Left lung (tissue), 4 donors: ENCODE measurements at regions not wholly inside any gene's neighbourhood (a gene's known extent, or its start where the extent isn't known, plus 50 kb on each side); places are given as distances from the start of the nearest gene placed in this dataset.

ENCODE experiments used
- ATAC-seq: fragments of 200-7000 bp; cut with Tn5 transposase; one replicate; pipeline ENCODE4 v1.9.1; 2020; ENCODE audit warnings: moderate library complexity
- DNase-seq, 4 donors: peaks; one replicate each; pipeline ENCODE4 v3.0.0-alpha.2; 2013 to 2020
- H3K27ac ChIP-seq, 2 donors: fragments of 200-600 bp; sonication (generic) in 1 of 2; one replicate each; pipeline versions ENCODE4 v1.5.0 to v1.8.0; 2020 to 2021
- H3K27me3 ChIP-seq, 2 donors: fragments of 200-600 bp; sonication (generic) in 1 of 2; one replicate each; pipeline versions ENCODE4 v1.5.0 to v1.8.0; 2020 to 2021
- H3K36me3 ChIP-seq, 2 donors: fragments of 200-600 bp; sonication (generic) in 1 of 2; one replicate each; pipeline versions ENCODE4 v1.5.0 to v1.8.0; 2020 to 2021
- H3K4me1 ChIP-seq, 2 donors: fragments of 200-600 bp; one replicate each; pipeline ENCODE4 v1.8.0; 2021
- H3K4me3 ChIP-seq, 2 donors: fragments of 200-600 bp; sonication (generic) in 1 of 2; one replicate each; pipeline versions ENCODE4 v1.5.0 to v1.8.0; 2020 to 2021; ENCODE audit warnings: mild to moderate bottlenecking in 1 of 2
- H3K9me3 ChIP-seq, 2 donors: fragments of 200-600 bp; sonication (generic) in 1 of 2; one replicate each; pipeline versions ENCODE4 v1.5.0 to v1.8.0; 2020 to 2021
- intact Hi-C, 2 donors: fragments of 100-400 bp; cut with DNase I; formaldehyde crosslinking; loops; one replicate each; pipeline versions ENCODE4 v1.11.2 to v1.14.2; 2022
- TF ChIP-seq, protein P1 (sequence below), 2 donors: fragments of 200-600 bp; sonication (generic) in 1 of 2; IDR thresholded peaks; one replicate each; pipeline versions ENCODE4 v1.5.0 to v1.8.0; 2021; ENCODE audit warnings: antibody characterized with exemption in 2 of 2
- donor health status: DM: no; HTN: yes; CAD: no.
- donor health status: DM: no; HTN: no; CAD: no.

DNA sequence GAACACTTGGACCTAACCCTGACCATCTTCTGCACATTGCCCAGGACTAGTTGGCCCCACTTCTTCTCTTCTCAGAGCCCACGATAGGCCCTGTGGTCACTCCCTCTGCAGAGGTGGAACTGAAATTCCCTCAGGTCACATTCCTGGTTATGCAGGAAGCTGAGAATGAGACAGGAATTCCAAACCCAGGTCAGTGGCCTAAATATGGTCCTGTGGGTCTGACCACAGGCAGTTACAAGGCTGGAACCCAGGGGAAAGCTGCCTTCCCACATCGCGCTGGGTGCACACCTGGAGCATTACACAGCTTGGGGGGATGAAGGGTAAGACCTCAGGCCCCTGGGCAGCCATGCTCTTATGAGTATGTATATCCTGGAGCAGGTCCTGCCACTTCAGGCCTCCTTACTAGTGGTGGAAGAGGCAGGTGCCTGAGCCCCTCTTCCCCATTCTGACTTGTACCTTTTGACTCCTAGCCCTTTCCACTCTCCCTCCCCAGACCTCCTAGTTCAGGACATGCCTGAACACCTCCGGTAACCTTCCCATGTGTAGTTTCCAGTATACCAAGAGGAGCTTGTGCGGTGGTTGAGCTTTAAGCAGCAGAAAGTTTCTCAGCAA is 173.5 kb downstream of the ASMT start:
- H3K27me3 ChIP-seq = no peaks in the 10 kb centered on the region
- TF ChIP-seq, protein P1, sequence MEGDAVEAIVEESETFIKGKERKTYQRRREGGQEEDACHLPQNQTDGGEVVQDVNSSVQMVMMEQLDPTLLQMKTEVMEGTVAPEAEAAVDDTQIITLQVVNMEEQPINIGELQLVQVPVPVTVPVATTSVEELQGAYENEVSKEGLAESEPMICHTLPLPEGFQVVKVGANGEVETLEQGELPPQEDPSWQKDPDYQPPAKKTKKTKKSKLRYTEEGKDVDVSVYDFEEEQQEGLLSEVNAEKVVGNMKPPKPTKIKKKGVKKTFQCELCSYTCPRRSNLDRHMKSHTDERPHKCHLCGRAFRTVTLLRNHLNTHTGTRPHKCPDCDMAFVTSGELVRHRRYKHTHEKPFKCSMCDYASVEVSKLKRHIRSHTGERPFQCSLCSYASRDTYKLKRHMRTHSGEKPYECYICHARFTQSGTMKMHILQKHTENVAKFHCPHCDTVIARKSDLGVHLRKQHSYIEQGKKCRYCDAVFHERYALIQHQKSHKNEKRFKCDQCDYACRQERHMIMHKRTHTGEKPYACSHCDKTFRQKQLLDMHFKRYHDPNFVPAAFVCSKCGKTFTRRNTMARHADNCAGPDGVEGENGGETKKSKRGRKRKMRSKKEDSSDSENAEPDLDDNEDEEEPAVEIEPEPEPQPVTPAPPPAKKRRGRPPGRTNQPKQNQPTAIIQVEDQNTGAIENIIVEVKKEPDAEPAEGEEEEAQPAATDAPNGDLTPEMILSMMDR (IDR thresholded peaks at IDR 0.05) = no peak
- H3K4me3 ChIP-seq = no peak overlapping the region
- ATAC-seq = no peak
- intact Hi-C loops = no loop called here
- no peak for DNase-seq
- H3K9me3 ChIP-seq = peaks cover 0 to 26% of the 10 kb centered on the region in 2 donors
- no peaks in the 10 kb centered on the region for H3K4me1 ChIP-seq
- no peaks in the 10 kb centered on the region for H3K36me3 ChIP-seq
- no peak overlapping the region for H3K27ac ChIP-seq

DNA sequence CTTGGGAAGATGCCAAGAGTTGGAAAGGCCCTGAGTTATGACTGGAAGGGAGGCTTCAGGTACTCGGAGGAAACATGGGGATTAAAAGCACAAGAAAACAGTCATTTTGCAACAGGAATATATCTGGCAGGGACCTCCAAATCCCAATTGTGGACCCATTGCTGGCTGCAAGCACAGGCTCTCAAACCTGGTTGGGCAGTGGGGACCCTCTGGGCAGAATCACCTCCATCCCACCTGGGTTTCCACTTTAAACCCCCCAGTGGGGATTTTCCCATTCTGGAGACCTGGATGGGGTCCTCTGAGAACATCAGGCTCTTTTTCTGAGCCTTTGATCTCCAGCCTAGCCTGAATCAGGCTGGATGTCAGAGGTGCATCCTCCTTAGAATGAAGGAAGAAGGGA is 177.8 kb downstream of the ASMT start:
- DNase-seq (no peak), ATAC-seq (no peak)
- Histone ChIP-seq H3K36me3 (no peaks in the 10 kb centered on the region), H3K27me3 (no peaks in the 10 kb centered on the region), H3K27ac (no peak overlapping the region), H3K4me1 (no peaks in the 10 kb centered on the region), H3K4me3 (no peak overlapping the region), H3K9me3 (no peaks in the 10 kb centered on the region)
- TF ChIP-seq, protein P1 (IDR thresholded peaks at IDR 0.05) = no peak
- intact Hi-C loops = no loop called here

DNA sequence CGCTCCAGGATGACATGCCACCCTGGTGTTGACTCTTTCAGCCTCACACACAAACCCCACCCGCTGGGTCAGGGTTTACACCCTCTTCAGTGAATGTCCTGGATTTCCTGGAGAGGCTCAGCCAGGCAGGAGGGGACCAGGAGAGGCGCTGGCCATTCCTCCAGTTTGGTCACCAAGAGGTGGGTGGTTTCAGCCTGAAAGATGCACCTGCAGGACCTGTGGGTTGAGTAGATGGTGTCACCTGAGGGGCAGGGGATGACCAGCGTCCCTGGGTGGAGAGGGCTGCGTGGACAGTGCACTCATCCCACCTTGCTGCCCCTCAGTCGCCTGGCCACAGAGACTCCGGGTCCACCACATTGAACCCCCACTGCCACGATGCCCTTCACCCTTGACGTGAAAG is 179.7 kb downstream of the ASMT start:
- no peaks in the 10 kb centered on the region for H3K27me3 ChIP-seq
- H3K27ac ChIP-seq = no peak overlapping the region
- ATAC-seq (no peak), DNase-seq (no peak)
- intact Hi-C loops = no loop called here
- TF ChIP-seq, protein P1 (IDR thresholded peaks at IDR 0.05) = no peak
- no peaks in the 10 kb centered on the region for H3K9me3 ChIP-seq
- H3K4me3 ChIP-seq = no peak overlapping the region
- H3K4me1 ChIP-seq = no peaks in the 10 kb centered on the region
- H3K36me3 ChIP-seq = no peaks in the 10 kb centered on the region

DNA sequence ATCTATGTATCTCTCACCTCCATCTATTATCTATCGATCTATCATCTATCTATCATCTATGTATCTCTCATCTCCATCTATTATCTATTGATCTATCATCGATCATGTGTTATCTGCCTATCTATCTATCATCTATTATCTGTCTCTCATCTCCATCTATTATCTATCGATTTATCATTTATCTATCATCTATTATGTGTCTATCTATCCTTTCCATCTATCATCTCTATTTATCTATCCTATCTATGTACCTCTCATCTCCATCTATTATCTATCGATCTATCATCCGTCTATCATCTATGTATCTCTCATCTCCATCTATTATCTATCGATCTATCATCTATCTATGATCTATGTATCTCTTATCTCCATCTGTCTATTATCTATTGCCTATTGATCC is 188.1 kb downstream of the ASMT start:
- ATAC-seq = no peak
- no peak for DNase-seq
- Histone ChIP-seq H3K36me3 (no peaks in the 10 kb centered on the region), H3K9me3 (no peaks in the 10 kb centered on the region), H3K4me3 (no peak overlapping the region), H3K4me1 (no peaks in the 10 kb centered on the region), H3K27ac (no peak overlapping the region), H3K27me3 (peaks cover 0 to 15% of the 10 kb centered on the region in 2 donors)
- intact Hi-C loops = no loop called here
- TF ChIP-seq, protein P1 (IDR thresholded peaks at IDR 0.05) = no peak

DNA sequence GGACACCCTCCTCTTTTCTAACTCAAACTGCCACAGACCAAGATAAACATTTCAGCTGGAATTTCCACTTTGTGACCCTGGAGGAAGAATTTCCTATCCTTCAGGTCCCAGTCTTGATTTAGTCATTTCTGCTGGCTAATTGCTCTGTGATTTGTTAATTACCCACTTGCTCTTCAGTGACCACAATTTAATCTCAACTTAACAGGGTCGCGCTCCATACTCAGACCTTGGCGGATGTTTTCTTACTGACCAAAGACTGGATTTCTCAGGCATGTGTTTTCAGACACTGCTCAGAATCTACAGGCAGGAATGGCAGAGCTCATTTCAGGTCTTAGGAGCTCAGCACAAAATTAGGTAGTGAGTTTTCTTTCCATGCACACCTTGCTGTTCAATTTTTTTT is 188.9 kb downstream of the ASMT start:
- Histone ChIP-seq H3K27ac (no peak overlapping the region), H3K36me3 (no peaks in the 10 kb centered on the region), H3K27me3 (peaks cover 0 to 20% of the 10 kb centered on the region in 2 donors), H3K4me1 (no peaks in the 10 kb centered on the region), H3K4me3 (no peak overlapping the region), H3K9me3 (no peaks in the 10 kb centered on the region)
- TF ChIP-seq, protein P1 (IDR thresholded peaks at IDR 0.05) = no peak
- intact Hi-C loops = no loop called here
- ATAC-seq (no peak), DNase-seq (no peak)
